Effector memory CD8-positive, alpha-beta T cell (primary cell): ENCODE measurements at regions not wholly inside any gene's neighbourhood (a gene's known extent, or its start where the extent isn't known, plus 50 kb on each side); places are given as distances from the start of the nearest gene placed in this dataset.
"Not testable (repeated sequence)": the region's sequence is repeated elsewhere in the genome, so short reads cannot be mapped to it uniquely, and the experiment has no call there.

Experiments
- ATAC-seq: fragments of 150-1000 bp; cut with Tn5 transposase; replicated peaks from 2 replicates; pipeline ENCODE4 v1.10.0; 2021; ENCODE audit warnings: mild to moderate bottlenecking, moderate library complexity
- DNase-seq, 3 experiments: peaks; one replicate each; pipeline ENCODE4 v3.0.0; 2021
- H3K27ac Mint-ChIP-seq, 2 donors: one replicate each; pipeline ENCODE4 v1.8.0; 2022; ENCODE audit warnings: mild to moderate bottlenecking in 2 of 2, mixed read lengths in 2 of 2, moderate library complexity in 2 of 2
- H3K27me3 Mint-ChIP-seq, 2 donors: one replicate each; pipeline ENCODE4 v1.8.0; 2022; ENCODE audit warnings: mixed read lengths in 2 of 2
- H3K36me3 Mint-ChIP-seq: one replicate; pipeline ENCODE4 v1.8.0; 2022; ENCODE audit warnings: mild to moderate bottlenecking, moderate library complexity, mixed read lengths; ENCODE audit not compliant: insufficient read depth
- H3K4me1 Mint-ChIP-seq, 2 donors: one replicate each; pipeline ENCODE4 v1.8.0; 2022; ENCODE audit warnings: low read depth in 2 of 2, mixed read lengths in 2 of 2
- H3K4me3 Mint-ChIP-seq, 2 donors: one replicate each; pipeline ENCODE4 v1.8.0; 2022; ENCODE audit warnings: mild to moderate bottlenecking in 2 of 2, mixed read lengths in 2 of 2, moderate library complexity in 2 of 2
- H3K9me3 Mint-ChIP-seq, 2 donors: one replicate each; pipeline ENCODE4 v1.8.0; 2022; ENCODE audit warnings: mixed read lengths in 2 of 2

GRCh38 chr5:102554082-102554481 lies 55.3 kb upstream of the SLCO6A1 start:
- H3K27ac Mint-ChIP-seq: no peak overlapping the region
- no peak overlapping the region for H3K4me3 Mint-ChIP-seq
- H3K36me3 Mint-ChIP-seq: no peaks in the 10 kb centered on the region
- H3K4me1 Mint-ChIP-seq: no peaks in the 10 kb centered on the region
- no peak for ATAC-seq
- DNase-seq: no peak
- no peaks in the 10 kb centered on the region for H3K9me3 Mint-ChIP-seq
- peaks cover 12 to 46% of the 10 kb centered on the region in 2 donors for H3K27me3 Mint-ChIP-seq

- H3K27me3 Mint-ChIP-seq: peaks cover 18 to 49% of the 10 kb centered on the region in 2 donors
- ATAC-seq (no peak), DNase-seq (no peak)
- no peak overlapping the region for H3K27ac Mint-ChIP-seq
- H3K4me1 Mint-ChIP-seq: no peaks in the 10 kb centered on the region
- H3K4me3 Mint-ChIP-seq: no peak overlapping the region
- no peaks in the 10 kb centered on the region for H3K9me3 Mint-ChIP-seq
- no peaks in the 10 kb centered on the region for H3K36me3 Mint-ChIP-seq
Observed at GRCh38 chr5:102554728-102555127, 55.9 kb upstream of the SLCO6A1 start.

DNA sequence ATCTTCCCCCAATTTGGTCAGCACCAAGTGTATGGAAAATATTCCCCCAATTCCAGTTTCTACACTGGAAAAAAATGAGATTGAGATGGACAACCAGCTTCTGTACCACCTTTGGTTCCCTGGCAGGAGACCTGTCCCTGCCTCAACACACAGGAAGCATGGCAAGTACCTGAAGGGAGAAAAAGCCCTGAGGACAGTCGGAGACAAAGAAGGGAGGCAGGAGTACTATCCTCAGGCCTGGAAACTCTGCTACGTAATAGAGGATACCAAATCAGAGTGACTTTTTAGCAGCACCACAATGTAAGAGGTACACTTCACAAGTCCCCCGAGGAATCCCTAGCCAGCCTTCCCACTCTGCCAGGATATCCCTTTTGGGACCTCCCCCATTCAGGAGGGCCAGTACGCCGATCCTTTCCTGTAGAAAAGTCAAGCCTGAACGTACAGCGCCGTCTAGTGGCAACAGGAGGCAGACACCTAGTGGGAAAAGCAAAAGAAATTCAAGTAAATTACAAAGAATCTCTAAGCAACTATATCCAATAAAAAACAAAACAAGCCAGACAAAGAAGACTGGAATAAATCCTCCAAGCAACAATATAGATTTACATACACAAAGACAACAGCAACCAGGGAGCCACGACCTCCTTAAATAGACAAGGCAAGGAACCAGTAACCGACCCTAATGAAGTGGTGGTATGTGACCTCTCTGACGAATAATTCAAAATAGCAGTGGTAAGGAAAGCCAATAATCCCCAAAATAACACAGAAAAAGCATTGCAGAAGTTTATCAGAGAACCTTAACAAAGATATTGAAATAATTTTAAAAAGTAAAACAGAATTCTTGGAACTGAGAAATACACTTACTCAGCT lies 63.3 kb upstream of the SLCO6A1 start:
- no peak for DNase-seq
- Mint-ChIP-seq H3K27ac (no peak overlapping the region), H3K4me3 (no peak overlapping the region), H3K4me1 (no peaks in the 10 kb centered on the region), H3K9me3 (no peaks in the 10 kb centered on the region), H3K36me3 (no peaks in the 10 kb centered on the region), H3K27me3 (peaks cover 22 to 27% of the 10 kb centered on the region in 2 donors)
- ATAC-seq: no peak

DNA sequence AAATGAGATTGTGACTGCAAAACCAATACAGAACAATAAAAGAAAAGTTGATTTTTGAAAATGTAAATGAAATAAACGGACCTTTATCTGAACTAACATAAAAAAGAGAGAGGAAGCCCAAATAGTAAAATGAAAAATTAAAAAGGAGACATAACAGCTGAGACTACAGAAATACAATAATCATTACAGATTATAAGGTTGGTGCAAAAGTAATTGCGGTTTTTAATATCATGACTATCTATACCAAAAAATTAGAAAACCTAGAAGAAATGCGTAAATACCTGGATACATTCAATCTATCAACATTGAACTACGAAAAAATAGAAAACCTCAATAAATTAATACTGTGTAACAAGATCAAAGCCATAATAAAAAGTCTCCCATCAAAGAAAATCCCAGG lies 71.9 kb upstream of the SLCO6A1 start:
- DNase-seq (no peak), ATAC-seq (no peak)
- Mint-ChIP-seq H3K4me3 (no peak overlapping the region), H3K9me3 (no peaks in the 10 kb centered on the region), H3K27me3 (peaks cover 31 to 46% of the 10 kb centered on the region in 2 donors), H3K4me1 (no peaks in the 10 kb centered on the region), H3K36me3 (no peaks in the 10 kb centered on the region), H3K27ac (no peak overlapping the region)

- Mint-ChIP-seq H3K9me3 (no peaks in the 10 kb centered on the region), H3K27ac (no peak overlapping the region), H3K27me3 (peaks cover 0 to 6% of the 10 kb centered on the region in 2 donors), H3K4me1 (no peaks in the 10 kb centered on the region), H3K36me3 (no peaks in the 10 kb centered on the region), H3K4me3 (no peak overlapping the region)
- no peak for ATAC-seq
- no peak for DNase-seq
Observed at GRCh38 chr5:102578362-102578761, 79.6 kb upstream of the SLCO6A1 start.

GRCh38 chr5:102579379-102579778 lies 80.6 kb upstream of the SLCO6A1 start:
- ATAC-seq (no peak), DNase-seq (no peak)
- H3K27me3 Mint-ChIP-seq: peaks cover 0 to 6% of the 10 kb centered on the region in 2 donors
- H3K4me3 Mint-ChIP-seq: no peak overlapping the region
- no peaks in the 10 kb centered on the region for H3K4me1 Mint-ChIP-seq
- no peaks in the 10 kb centered on the region for H3K9me3 Mint-ChIP-seq
- H3K36me3 Mint-ChIP-seq: no peaks in the 10 kb centered on the region
- no peak overlapping the region for H3K27ac Mint-ChIP-seq

- H3K9me3 Mint-ChIP-seq: no peaks in the 10 kb centered on the region
- no peaks in the 10 kb centered on the region for H3K4me1 Mint-ChIP-seq
- no peak overlapping the region for H3K27ac Mint-ChIP-seq
- no peak overlapping the region for H3K4me3 Mint-ChIP-seq
- ATAC-seq (no peak), DNase-seq (no peak)
- no peaks in the 10 kb centered on the region for H3K36me3 Mint-ChIP-seq
- H3K27me3 Mint-ChIP-seq: peaks cover 0 to 6% of the 10 kb centered on the region in 2 donors
Observed at GRCh38 chr5:102581011-102581410, 82.2 kb upstream of the SLCO6A1 start.

DNA sequence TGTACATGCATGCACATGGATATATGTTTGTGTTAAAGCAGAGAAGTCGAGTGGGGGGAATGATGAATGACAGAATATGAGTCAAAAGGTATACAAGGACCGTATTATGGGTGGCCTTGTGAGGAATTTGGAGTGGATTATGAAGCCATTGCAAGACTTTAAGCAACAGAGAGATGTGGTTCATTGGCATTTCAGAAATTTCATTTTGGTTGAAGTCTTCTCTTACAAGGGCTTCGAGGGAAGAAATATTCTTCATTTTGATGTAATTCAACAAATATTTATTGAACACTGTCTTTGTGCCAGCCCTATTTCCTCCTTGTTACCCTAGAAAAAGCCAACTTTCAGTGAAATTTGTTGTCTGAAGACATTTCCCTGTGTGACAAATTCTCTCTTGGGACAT lies 83.9 kb upstream of the SLCO6A1 start:
- Mint-ChIP-seq H3K4me1 (no peaks in the 10 kb centered on the region), H3K4me3 (no peak overlapping the region), H3K27me3 (peaks cover 0 to 10% of the 10 kb centered on the region in 2 donors), H3K36me3 (no peaks in the 10 kb centered on the region), H3K27ac (no peak overlapping the region), H3K9me3 (no peaks in the 10 kb centered on the region)
- ATAC-seq (no peak), DNase-seq (no peak)

- H3K4me1 Mint-ChIP-seq: no peaks in the 10 kb centered on the region
- ATAC-seq: no peak
Observed at GRCh38 chr5:102583276-102584124, 84.7 kb upstream of the SLCO6A1 start.

GRCh38 chr5:102589661-102590060 lies 90.9 kb upstream of the SLCO6A1 start:
- DNase-seq: no peak
- ATAC-seq: no peak
- Mint-ChIP-seq H3K27ac (no peak overlapping the region), H3K4me1 (no peaks in the 10 kb centered on the region), H3K36me3 (no peaks in the 10 kb centered on the region), H3K27me3 (peaks cover 6 to 18% of the 10 kb centered on the region in 2 donors), H3K4me3 (no peak overlapping the region), H3K9me3 (no peaks in the 10 kb centered on the region)

More at GRCh38 chr5:102583276-102584124, 84.7 kb upstream of the SLCO6A1 start:
- peaks cover 0 to 12% of the 10 kb centered on the region in 2 donors for H3K27me3 Mint-ChIP-seq
- H3K36me3 Mint-ChIP-seq: no peaks in the 10 kb centered on the region
- no peak overlapping the region for H3K27ac Mint-ChIP-seq
- DNase-seq: no peak
- no peak overlapping the region for H3K4me3 Mint-ChIP-seq
- H3K9me3 Mint-ChIP-seq: no peaks in the 10 kb centered on the region

GRCh38 chr5:102590467-102590866 lies 91.7 kb upstream of the SLCO6A1 start:
- no peak overlapping the region for H3K27ac Mint-ChIP-seq
- no peaks in the 10 kb centered on the region for H3K36me3 Mint-ChIP-seq
- DNase-seq: no peak
- H3K4me1 Mint-ChIP-seq: no peaks in the 10 kb centered on the region
- no peak for ATAC-seq
- peaks cover 6 to 18% of the 10 kb centered on the region in 2 donors for H3K27me3 Mint-ChIP-seq
- H3K9me3 Mint-ChIP-seq: no peaks in the 10 kb centered on the region
- no peak overlapping the region for H3K4me3 Mint-ChIP-seq

DNA sequence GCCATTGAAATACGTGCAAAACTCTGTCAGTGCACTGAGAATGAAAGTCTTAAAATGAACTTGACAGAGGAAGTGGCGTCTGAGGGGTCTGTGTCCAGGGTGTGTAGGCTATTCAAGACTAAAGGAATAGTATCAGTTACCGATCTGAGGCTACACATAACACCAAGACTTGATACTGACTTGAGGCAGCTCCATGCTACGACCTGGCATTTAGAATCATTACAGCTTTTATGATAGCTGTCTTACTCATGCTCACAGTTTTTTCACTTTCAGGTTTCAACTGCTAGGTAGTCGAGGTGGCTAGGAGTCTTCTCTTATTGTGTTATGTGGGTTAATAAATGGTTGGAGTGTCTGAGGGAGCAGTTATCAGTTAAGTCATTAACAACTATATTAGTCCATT lies 92.8 kb upstream of the SLCO6A1 start:
- no peak for DNase-seq
- Mint-ChIP-seq H3K9me3 (no peaks in the 10 kb centered on the region), H3K36me3 (no peaks in the 10 kb centered on the region), H3K27ac (no peak overlapping the region), H3K4me3 (no peak overlapping the region), H3K4me1 (no peaks in the 10 kb centered on the region), H3K27me3 (peaks cover 6 to 18% of the 10 kb centered on the region in 2 donors)
- ATAC-seq: no peak

DNA sequence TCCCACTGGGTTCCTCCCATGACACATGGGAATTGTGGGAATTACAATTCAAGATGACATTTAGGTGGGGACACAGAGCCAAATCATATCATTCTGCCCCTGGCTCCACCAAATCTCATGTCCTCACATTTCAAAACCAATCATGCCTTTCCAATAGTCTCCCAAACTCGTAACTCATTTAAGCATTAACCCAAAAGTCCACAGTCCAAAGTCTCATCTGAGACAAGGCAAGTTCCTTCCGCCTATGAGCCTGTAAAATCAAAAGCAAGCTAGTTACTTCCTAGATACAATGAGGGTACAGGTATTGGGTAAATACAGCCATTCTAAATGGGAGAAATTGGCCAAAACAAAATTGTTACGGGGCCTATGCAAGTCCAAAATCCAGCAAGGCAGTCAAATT lies 93.8 kb upstream of the SLCO6A1 start:
- peaks cover 6 to 16% of the 10 kb centered on the region in 2 donors for H3K27me3 Mint-ChIP-seq
- not testable (repeated sequence) for H3K27ac Mint-ChIP-seq, DNase-seq, H3K4me1 Mint-ChIP-seq, H3K36me3 Mint-ChIP-seq, H3K4me3 Mint-ChIP-seq, H3K9me3 Mint-ChIP-seq, ATAC-seq

DNA sequence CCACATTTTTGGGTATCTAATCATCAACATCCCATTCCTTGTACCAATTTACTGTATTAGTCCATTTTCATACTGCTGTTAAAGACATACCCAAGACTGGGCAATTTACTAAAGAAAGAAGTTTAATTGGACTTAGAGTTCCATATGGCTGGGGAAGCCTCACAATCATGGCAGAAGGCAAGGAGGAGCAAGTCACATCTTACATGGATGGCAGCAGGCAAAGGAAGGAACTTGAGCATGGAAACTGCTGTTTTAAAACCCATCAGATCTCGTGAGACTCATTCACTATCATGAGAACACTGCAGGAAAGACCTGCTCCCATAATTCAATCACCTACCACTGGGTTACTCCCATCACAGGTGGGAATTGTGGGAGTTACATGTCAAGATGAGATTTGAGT lies 95.4 kb upstream of the SLCO6A1 start:
- no peak for ATAC-seq
- no peaks in the 10 kb centered on the region for H3K9me3 Mint-ChIP-seq
- no peak overlapping the region for H3K4me3 Mint-ChIP-seq
- H3K27ac Mint-ChIP-seq: no peak overlapping the region
- DNase-seq: no peak
- H3K27me3 Mint-ChIP-seq: peaks cover 6 to 12% of the 10 kb centered on the region in 2 donors
- peaks cover 0 to 2% of the 10 kb centered on the region in 2 donors for H3K4me1 Mint-ChIP-seq
- H3K36me3 Mint-ChIP-seq: no peaks in the 10 kb centered on the region
